ENCODE measurements at regions not wholly inside any gene's neighbourhood (a gene's known extent, or its start where the extent isn't known, plus 50 kb on each side); places are given as distances from the start of the nearest gene placed in this dataset.

DNA sequence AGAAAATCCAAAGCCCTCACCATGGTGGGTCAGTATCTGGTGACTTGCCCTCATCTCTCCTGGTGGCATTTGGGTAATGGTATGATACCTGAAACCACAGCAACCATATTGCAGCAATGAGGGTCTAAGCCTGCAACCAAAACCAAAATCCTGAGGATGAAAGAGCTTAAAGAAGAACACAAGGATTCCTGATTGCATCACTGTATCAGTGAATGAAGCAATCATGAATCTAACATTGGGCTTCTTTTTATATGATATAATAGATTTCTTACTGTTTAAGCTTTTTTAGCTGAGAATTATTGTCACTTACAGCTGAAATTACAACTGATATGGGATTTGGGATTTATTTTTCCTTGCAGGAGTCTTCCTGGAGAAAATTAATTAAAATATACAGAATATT is 269.9 kb downstream of the MEF2C start:
- DNase-seq, result no peak

DNA sequence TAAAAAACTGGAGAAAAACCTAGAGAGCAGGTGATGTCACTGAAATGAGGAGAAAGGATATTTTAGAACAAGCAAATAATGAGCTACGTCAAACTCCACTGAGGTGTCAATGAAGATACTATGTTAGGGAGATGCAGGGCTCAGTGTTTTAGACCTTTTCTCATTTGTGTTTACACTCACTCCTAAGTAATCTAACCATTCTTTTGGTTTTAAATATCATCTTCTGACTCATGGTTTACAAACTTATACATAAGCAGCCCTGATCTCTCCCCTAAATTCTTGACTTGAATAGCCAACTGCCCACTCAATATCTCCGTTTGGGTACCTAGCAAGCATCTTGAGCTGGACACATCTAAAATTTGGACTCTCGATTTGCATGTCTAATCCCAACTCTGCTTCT is 272.4 kb downstream of the MEF2C start:
- no peak for DNase-seq

- DNase-seq, result no peak
Measured at GRCh38 chr5:88607492-88607891, 275.5 kb downstream of the MEF2C start.

DNA sequence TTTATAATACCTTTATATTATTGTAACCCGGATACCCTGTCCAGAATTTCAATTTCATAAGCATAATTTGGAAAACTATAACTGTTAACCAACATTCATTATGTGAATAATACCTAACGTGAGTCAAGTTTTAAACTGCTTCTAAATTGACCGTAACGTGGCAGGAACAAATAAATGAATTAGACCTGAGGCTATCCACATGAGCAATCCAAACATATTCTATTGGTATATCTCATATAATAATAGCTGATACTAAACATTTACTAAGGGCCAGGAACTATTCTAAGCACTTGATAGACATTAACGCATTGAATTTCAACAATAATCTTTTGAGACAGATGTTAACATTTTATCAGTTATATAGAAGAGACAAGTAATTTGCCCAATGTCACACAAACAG is 276.4 kb downstream of the MEF2C start:
- no peak for DNase-seq

- no peak for DNase-seq
Measured at GRCh38 chr5:88606173-88606572, 276.8 kb downstream of the MEF2C start.

DNA sequence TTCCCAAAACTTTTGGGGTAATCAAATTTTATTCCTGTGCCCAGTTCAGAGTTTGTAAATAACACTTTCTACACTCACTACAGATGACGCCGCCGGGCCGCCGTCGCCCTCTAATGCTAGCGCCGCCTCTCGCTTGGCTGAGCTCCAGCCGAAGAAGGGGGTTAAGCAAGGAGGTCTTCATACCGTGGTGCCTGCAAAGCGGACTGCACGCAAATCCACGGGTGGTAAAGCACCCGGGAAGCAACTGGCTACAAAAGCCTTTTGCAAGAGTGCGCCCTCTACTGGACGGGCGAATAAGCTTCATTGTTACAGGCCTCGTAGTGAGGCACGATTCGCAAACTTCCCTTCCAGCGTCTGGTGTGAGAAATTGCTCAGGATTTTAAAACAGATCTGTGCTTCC is 280.4 kb downstream of the MEF2C start:
- no peak for DNase-seq

DNA sequence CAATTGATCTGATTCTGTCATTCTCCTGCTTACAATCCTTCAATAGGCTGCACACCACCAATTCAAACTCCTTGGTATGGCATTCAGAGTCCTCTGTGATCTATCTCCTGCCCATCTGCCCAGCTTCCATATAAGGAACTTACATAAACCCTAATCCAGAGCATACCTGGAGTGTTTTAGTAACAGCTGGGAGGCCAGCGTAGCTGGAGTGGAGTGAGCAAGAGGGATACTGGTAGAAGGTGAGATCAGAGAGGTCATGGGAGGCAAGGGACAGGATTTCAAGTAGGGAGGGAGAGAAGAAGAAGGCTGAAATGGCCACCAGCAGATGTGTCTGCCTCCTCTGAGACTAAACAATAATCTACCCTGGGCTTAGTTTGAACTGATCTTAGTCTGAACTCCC is 288.5 kb downstream of the MEF2C start:
- no peak for DNase-seq

DNA sequence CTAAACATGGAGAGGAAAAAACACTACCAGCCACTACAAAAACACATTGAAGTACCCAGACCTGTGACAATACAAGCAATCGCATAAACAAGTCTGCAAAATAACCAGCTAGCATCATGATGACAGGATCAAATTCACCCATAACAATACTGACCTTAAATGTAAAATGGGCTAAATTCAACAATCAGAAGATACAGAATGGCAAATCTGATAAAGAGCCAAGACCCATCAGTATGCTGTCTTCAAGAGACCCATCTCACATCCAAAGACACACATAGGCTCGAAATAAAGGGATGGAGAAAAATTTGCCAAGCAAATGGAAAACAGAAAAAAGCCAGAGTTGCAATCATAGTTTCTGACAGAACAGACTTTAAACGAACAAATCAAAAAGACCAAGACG is 294.4 kb downstream of the MEF2C start:
- no peak for DNase-seq

DNA sequence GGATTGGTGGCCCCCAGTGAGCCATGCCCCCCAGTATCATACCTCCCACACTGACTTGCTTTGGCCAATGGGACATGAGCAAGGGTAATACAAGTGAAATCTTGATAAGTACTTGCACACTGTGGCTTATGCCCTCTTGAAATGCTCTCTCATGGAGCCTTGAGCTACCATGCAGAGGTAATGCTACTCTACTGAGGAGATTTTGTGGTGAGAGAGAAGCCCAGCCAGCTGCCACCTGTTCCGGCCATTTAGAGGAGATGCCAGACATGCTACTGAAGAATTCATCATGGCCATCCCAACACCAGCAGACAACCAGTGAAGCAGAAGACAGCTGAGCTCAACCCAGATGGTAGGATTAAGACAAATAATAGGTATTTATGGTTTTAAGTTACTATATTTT is 299.5 kb downstream of the MEF2C start:
- DNase-seq, result no peak

DNA sequence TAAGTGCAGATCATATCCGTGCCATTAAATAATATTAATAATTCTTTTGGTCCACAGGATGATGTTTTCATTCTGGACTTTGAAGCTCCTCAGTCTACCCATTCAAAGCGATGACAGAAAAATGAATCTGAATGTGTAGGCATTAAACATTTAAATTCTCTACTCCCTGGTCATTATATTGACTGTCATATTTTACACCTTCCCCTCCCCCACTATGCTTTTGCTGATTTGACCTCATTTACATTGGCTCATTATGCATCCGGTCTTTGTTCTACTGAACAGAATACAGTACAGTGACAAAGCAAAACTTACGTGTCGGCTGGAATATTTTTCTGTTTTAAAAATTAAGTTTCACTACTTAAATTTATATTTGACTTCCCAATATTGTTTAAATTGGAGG is 289.7 kb upstream of the TMEM161B start:
- DNase-seq, result no peak

- no peak for DNase-seq
Measured at GRCh38 chr5:88557881-88558280, 289.2 kb upstream of the TMEM161B start.

DNA sequence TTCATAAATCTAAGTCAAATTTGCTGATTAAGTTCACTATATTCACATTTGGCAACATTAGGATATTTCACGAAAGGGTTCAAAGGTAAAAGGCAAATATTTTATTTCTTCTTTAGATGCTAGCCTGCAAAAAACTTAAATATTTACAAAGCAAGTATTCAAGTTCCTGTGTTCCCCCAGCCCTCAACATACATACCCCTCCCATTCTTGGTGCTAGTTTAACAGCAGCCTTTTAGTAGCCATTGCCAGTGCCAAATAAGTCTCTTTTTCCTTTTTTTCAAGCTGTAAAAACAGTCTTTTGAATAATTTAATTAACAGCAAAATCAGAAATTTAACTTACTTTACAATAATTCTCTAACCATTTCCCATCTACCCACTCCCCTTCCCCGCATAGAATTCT is 288.5 kb upstream of the TMEM161B start:
- DNase-seq, result no peak

- no peak for DNase-seq
Measured at GRCh38 chr5:88556406-88556805, 287.8 kb upstream of the TMEM161B start.

DNA sequence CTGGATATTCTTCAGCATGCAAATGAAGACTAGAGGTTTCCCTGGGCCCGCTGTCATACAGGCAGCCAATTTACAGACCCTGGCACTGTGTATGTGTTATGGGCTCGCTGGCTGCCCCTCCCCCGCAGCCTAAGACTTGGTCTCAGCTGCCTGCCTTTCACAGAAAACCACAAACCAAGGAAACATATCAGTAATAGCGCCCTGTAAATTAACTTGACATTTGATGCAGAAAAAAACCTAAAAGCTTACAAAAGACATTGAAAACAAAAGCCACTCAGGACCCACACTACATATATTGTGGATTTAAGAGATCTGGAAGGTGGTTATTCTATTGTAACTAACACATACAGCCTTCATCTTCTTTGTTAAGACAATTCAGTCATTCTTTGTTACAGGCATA is 287.0 kb upstream of the TMEM161B start:
- DNase-seq, result no peak

DNA sequence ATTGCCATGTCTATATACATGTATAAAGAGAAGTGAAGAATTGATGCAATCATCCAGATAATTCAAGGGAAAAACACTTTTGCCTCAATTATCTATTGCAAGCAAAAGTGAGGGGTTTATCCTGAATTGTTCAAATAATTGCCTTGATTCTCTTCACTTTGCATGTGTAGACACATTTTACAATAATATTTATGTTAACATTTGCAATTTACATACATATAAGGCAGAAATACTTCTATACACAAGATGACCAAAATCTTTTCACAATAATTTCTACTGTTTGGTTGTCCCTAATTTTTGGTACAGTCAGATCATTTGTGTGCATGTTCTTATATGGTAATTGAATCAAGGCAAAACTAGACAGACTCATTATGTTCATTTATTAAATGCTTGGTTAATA is 285.3 kb upstream of the TMEM161B start:
- no peak for DNase-seq

DNA sequence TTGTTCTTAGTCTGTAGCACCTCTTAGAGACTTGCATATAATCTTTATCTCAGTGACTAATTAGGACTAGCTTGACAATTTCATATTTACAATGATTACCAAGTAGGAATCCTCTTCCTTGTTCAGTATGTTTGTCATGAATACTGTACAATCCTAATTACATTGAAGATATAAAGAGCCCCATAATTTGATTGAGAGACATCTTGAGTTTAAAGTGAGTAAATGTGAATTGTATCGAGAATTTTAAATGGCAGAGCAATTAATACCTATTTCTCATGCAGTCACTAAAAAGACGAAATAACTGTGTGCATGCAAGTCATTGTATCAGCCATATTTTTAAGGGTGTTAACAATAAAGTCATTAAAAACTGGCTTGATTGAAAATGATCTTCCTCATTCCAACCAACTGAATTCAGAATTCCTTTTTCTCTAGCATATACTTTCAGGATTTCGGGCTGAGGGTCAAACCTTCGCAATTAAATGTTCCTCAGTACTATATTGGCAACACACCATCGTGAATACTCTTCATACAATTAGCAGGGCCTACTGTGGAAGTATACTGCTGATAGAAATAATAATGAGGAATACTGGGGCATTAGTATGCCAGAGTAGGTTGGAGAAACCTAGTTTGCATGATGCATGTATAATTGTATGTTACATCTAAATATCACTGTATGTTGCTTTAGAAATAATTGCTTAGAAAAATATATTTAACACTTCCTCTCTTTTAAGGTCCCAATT is 284.7 kb upstream of the TMEM161B start:
- no peak for DNase-seq

- no peak for DNase-seq
Measured at GRCh38 chr5:88552426-88552825, 283.8 kb upstream of the TMEM161B start.

DNA sequence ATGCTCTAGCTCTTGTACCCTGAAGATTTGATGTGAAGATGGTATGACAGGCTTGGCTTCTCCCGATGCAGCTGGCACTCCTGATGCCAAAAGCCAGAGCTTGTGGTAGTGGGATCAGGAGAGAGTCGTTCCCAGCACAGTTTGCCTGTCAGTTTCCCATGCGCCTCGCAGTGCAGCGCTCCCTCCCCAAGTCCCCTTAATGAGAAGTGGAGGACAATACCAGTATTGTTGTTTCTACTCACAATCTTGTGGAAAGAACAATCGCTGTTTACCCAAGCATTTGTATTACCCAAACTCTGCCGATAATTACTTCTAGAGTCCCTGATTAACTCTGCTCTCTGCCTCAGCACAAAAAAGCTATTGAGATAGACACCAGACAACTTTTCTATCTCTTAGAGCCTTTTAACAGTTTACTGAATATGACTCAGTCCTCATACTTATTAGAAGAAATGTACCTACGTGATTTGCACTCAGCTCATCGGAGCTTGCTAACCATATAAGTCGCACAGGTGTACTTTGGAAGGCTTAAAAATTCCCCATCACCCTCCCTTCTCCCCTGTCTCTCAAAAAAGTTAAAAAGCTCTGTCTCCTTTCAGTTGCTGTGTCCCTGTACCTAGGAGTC is 283.2 kb upstream of the TMEM161B start:
- DNase-seq, result no peak

GRCh38 chr5:88550736-88551135 is 282.1 kb upstream of the TMEM161B start:
- no peak for DNase-seq

- DNase-seq, result no peak
Measured at GRCh38 chr5:88548136-88548805, 279.6 kb upstream of the TMEM161B start.

GRCh38 chr5:88545338-88545737 is 276.7 kb upstream of the TMEM161B start:
- DNase-seq, result no peak

GRCh38 chr5:88544671-88545070 is 276.0 kb upstream of the TMEM161B start:
- DNase-seq, result no peak

GRCh38 chr5:88544136-88544645 is 275.5 kb upstream of the TMEM161B start:
- no peak for DNase-seq

DNA sequence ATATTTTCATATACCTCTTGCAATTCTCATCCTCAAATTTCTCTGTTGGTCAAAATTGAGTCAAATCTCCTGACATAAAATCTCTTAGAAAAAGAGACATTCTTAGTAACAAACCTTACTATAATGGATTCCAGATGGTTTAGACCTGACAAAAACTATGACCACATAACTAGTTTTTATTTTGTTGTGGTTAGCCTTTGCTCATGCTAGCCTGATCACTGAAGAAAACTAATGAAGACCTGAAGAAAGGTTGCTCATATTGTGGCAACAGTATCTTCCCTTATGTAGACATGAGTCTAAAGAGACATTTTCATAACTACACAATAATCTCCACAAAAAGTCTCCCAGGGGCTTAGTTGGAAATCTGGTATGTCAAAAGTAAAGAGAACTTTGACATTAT is 274.1 kb upstream of the TMEM161B start:
- DNase-seq, result no peak

Measured in SW 1271 (cell line).